Lower lobe of right lung (tissue), 2 donors: ENCODE measurements at regions not wholly inside any gene's neighbourhood (a gene's known extent, or its start where the extent isn't known, plus 50 kb on each side); places are given as distances from the start of the nearest gene placed in this dataset.

Source experiments
- ATAC-seq, 2 donors: fragments of 200-7000 bp; cut with Tn5 transposase; one replicate each; pipeline ENCODE4 v1.9.1; 2020 to 2022; ENCODE audit warnings: mild to moderate bottlenecking in 2 of 2, moderate library complexity in 2 of 2
- DNase-seq: peaks from one replicate; pipeline ENCODE4 v3.0.0-alpha.2; 2020
- H3K27ac ChIP-seq: fragments of 200-600 bp; one replicate; pipeline ENCODE4 v1.8.0; 2022
- H3K27me3 ChIP-seq: fragments of 200-600 bp; one replicate; pipeline ENCODE4 v1.8.0; 2022; ENCODE audit warnings: low read depth
- H3K36me3 ChIP-seq: fragments of 200-600 bp; one replicate; pipeline ENCODE4 v1.8.0; 2022; ENCODE audit warnings: mild to moderate bottlenecking
- H3K4me1 ChIP-seq: fragments of 200-600 bp; one replicate; pipeline ENCODE4 v1.8.0; 2022
- H3K4me3 ChIP-seq: fragments of 200-600 bp; one replicate; pipeline ENCODE4 v1.8.0; 2022; ENCODE audit warnings: mild to moderate bottlenecking
- H3K9me3 ChIP-seq: fragments of 200-600 bp; one replicate; pipeline ENCODE4 v1.8.0; 2022
- intact Hi-C: fragments of 100-400 bp; cut with DNase I; formaldehyde crosslinking; loops from one replicate; pipeline ENCODE4 v1.11.0; 2022
- TF ChIP-seq, protein P1 (sequence below): fragments of 200-600 bp; IDR thresholded peaks from one replicate; pipeline ENCODE4 v1.8.0; 2022; ENCODE audit warnings: antibody characterized with exemption, mild to moderate bottlenecking
- donor health status: DM: no; HTN: yes; CAD: no; lungs with severe emphysema.

GRCh38 chr15:101540480-101541239 lies 51.2 kb upstream of the PCSK6 start:
- H3K27ac ChIP-seq: no peak overlapping the region
- H3K36me3 ChIP-seq: no peaks in the 10 kb centered on the region
- H3K9me3 ChIP-seq: no peaks in the 10 kb centered on the region
- H3K4me1 ChIP-seq: no peaks in the 10 kb centered on the region
- DNase-seq (no peak), ATAC-seq (peak in 1 of 2 donors; percentile 4)
- H3K4me3 ChIP-seq: no peak overlapping the region
- intact Hi-C loops: no loop called here
- TF ChIP-seq, protein P1, sequence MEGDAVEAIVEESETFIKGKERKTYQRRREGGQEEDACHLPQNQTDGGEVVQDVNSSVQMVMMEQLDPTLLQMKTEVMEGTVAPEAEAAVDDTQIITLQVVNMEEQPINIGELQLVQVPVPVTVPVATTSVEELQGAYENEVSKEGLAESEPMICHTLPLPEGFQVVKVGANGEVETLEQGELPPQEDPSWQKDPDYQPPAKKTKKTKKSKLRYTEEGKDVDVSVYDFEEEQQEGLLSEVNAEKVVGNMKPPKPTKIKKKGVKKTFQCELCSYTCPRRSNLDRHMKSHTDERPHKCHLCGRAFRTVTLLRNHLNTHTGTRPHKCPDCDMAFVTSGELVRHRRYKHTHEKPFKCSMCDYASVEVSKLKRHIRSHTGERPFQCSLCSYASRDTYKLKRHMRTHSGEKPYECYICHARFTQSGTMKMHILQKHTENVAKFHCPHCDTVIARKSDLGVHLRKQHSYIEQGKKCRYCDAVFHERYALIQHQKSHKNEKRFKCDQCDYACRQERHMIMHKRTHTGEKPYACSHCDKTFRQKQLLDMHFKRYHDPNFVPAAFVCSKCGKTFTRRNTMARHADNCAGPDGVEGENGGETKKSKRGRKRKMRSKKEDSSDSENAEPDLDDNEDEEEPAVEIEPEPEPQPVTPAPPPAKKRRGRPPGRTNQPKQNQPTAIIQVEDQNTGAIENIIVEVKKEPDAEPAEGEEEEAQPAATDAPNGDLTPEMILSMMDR: no peak
- peaks cover 12% of the 10 kb centered on the region for H3K27me3 ChIP-seq

- no peaks in the 10 kb centered on the region for H3K36me3 ChIP-seq
- DNase-seq (no peak), ATAC-seq (no peak)
- no peaks in the 10 kb centered on the region for H3K4me1 ChIP-seq
- peaks cover 12% of the 10 kb centered on the region for H3K27me3 ChIP-seq
- no peaks in the 10 kb centered on the region for H3K9me3 ChIP-seq
- TF ChIP-seq, protein P1: no peak
- no peak overlapping the region for H3K27ac ChIP-seq
- no peak overlapping the region for H3K4me3 ChIP-seq
- intact Hi-C loops: no loop called here
Measured at GRCh38 chr15:101539930-101540329, 50.4 kb upstream of the PCSK6 start.

DNA sequence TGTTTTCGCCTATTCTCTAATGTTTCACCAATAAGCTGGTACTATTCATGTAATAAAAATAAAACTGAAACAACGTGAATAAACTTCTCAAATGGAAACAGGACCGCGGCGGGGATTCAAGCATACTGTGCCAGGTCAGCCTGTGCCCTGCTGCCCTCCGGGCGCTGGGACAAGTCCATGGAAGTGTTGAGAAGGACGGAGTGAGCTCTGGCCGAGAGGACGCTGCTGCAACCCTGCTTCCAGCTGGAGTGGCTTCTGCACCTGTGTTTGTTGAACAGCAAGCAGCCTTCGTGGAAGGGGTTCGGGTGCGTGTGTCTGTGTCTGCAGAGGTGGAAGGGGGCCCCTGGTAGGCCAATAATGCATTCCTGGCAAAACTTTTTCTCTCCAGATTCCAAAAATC lies 50.0 kb upstream of the PCSK6 start:
- intact Hi-C loops: no loop called here
- no peak overlapping the region for H3K27ac ChIP-seq
- DNase-seq: no peak
- no peaks in the 10 kb centered on the region for H3K36me3 ChIP-seq
- no peaks in the 10 kb centered on the region for H3K4me1 ChIP-seq
- H3K4me3 ChIP-seq: no peak overlapping the region
- no peak for ATAC-seq
- no peaks in the 10 kb centered on the region for H3K9me3 ChIP-seq
- peaks cover 12% of the 10 kb centered on the region for H3K27me3 ChIP-seq
- TF ChIP-seq, protein P1: no peak
